HepG2 (cell line): ENCODE measurements at regions not wholly inside any gene's neighbourhood (a gene's known extent, or its start where the extent isn't known, plus 50 kb on each side); places are given as distances from the start of the nearest gene placed in this dataset.
"Not testable (repeated sequence)": the region's sequence is repeated elsewhere in the genome, so short reads cannot be mapped to it uniquely, and the experiment has no call there.

Source experiments
- ATAC-seq: fragments of 200-7000 bp; cut with Tn5 transposase; 3 replicates; pipeline ENCODE4 v1.9.1; 2020; ENCODE audit warnings: mild to moderate bottlenecking, moderate library complexity
- BruUV-seq: library from RNA; stranded (reverse); fragments of 400-500 nt; replicated peaks from 2 replicates; lab custom pipeline; 2021; lab: Mats Ljungman, UMichigan
- CTCF ChIA-PET: fragments of 300-600 bp; formaldehyde crosslinking; extraction: SDS; loops from one replicate; lab custom pipeline; 2021; ENCODE audit warnings: low total read pairs, inconsistent platforms, low intra/inter-chr PET ratio; lab: Yijun Ruan, JAX
- POLR2A ChIA-PET: fragments of 350-600 bp; sonication (Branson Sonifier 250); formaldehyde crosslinking; loops from one replicate; lab custom pipeline; 2020; ENCODE audit warnings: antibody characterized with exemption, inconsistent platforms; lab: Yijun Ruan, JAX
- DNase-seq: peaks from one replicate; pipeline ENCODE4 v3.0.0-alpha.2; 2015; ENCODE audit warnings: low spot score
- FAIRE-seq: peaks from 3 replicates; lab custom pipeline; 2011; peaks lifted over from hg19 to GRCh38; lab: Jason Lieb, UNC
- H2AFZ ChIP-seq: one replicate; pipeline ENCODE4 v1.6.1; 2011; ENCODE audit warnings: low read length, inconsistent platforms
- H3K27ac ChIP-seq: fragments of 300-600 bp; 3 replicates; pipeline ENCODE4 v1.8.0; 2011; ENCODE audit warnings: mixed run types, mild to moderate bottlenecking, mixed read lengths, low read length, inconsistent platforms; ENCODE audit not compliant: insufficient read depth; ENCODE audit errors: extremely low read length
- H3K27me3 ChIP-seq, 2 experiments: fragments of 200-600 bp in 1 of 2; 2 replicates in 1 of 2; 3 replicates in 1 of 2; pipeline versions ENCODE4 v1.6.0 to v1.8.0; 2011; ENCODE audit warnings: low read length in 2 of 2, mild to moderate bottlenecking in 2 of 2, moderate library complexity in 2 of 2, inconsistent platforms in 1 of 2; ENCODE audit not compliant: insufficient read depth in 2 of 2, control insufficient read depth in 1 of 2
- H3K36me3 ChIP-seq, 2 experiments: fragments of 200-600 bp in 1 of 2; replicated peaks in 1 of 2; 2 replicates in 1 of 2; 3 replicates in 1 of 2; pipeline versions ENCODE4 v1.5.1 to v1.8.0; 2011; ENCODE audit warnings: low read length in 2 of 2, inconsistent platforms in 1 of 2; ENCODE audit not compliant: insufficient read depth in 2 of 2, control insufficient read depth in 1 of 2
- H3K4me1 ChIP-seq: 2 replicates; pipeline ENCODE4 v1.5.1; 2012; ENCODE audit warnings: low read length, inconsistent platforms; ENCODE audit not compliant: insufficient read depth
- H3K4me2 ChIP-seq: 2 replicates; pipeline ENCODE4 v1.6.0; 2011; ENCODE audit warnings: low read depth, low read length, inconsistent platforms
- H3K4me3 ChIP-seq, 3 experiments: fragments of 200-600 bp in 1 of 3; sonication (generic), shearing (Covaris generic) in 1 of 3; replicated peaks in 1 of 3; 2 replicates each; pipeline ENCODE4 v1.5.1; 2011 to 2016; ENCODE audit warnings: low read length in 3 of 3, inconsistent platforms in 2 of 3, low read depth in 2 of 3, mild to moderate bottlenecking in 2 of 3, control low read depth in 1 of 3, mixed read lengths in 1 of 3; ENCODE audit not compliant: insufficient read depth in 1 of 3
- H3K79me2 ChIP-seq: one replicate; pipeline ENCODE4 v1.6.1; 2011; ENCODE audit warnings: low read length, inconsistent platforms; ENCODE audit not compliant: insufficient read depth
- H3K9ac ChIP-seq: 2 replicates; pipeline ENCODE4 v1.6.0; 2011; ENCODE audit warnings: mild to moderate bottlenecking, low read depth, low read length, inconsistent platforms; ENCODE audit not compliant: insufficient read depth
- H3K9me3 ChIP-seq: 2 replicates; pipeline ENCODE4 v1.5.1; 2012; ENCODE audit warnings: mild to moderate bottlenecking, low read length
- H4K20me1 ChIP-seq: 2 replicates; pipeline ENCODE4 v1.6.0; 2011; ENCODE audit warnings: inconsistent platforms, mild to moderate bottlenecking, low read length, moderate library complexity; ENCODE audit not compliant: insufficient read depth
- CEBPB ChIP-seq: IDR thresholded peaks from 2 replicates; pipeline ENCODE4 v1.6.1; 2011; ENCODE audit warnings: low read depth, low read length, improper control_type of control experiment, borderline replicate concordance
- HIVEP1 ChIP-seq: sonication (generic); formaldehyde crosslinking; IDR thresholded peaks from 2 replicates; pipeline ENCODE4 v1.4.0; 2020; ENCODE audit warnings: mild to moderate bottlenecking, missing genetic modification reagents
- ZNF232 ChIP-seq: sonication (generic); formaldehyde crosslinking; IDR thresholded peaks from 2 replicates; pipeline ENCODE4 v1.4.0; 2020; ENCODE audit warnings: missing genetic modification reagents, borderline replicate concordance
- ZNF484 ChIP-seq: sonication (generic); formaldehyde crosslinking; IDR thresholded peaks from 2 replicates; pipeline ENCODE4 v1.5.1; 2020; ENCODE audit warnings: mild to moderate bottlenecking, low read depth, missing genetic modification reagents, borderline replicate concordance
- ZNF570 ChIP-seq: sonication (generic); formaldehyde crosslinking; IDR thresholded peaks from 2 replicates; pipeline ENCODE4 v1.4.0; 2020; ENCODE audit warnings: mild to moderate bottlenecking, missing genetic modification reagents, borderline replicate concordance
- ZNF747 ChIP-seq: sonication (generic); formaldehyde crosslinking; IDR thresholded peaks from 2 replicates; pipeline ENCODE4 v1.8.1; 2023; ENCODE audit warnings: missing genetic modification reagents, mild to moderate bottlenecking, borderline replicate concordance
- ZSCAN20 ChIP-seq: sonication (generic); formaldehyde crosslinking; IDR thresholded peaks from 2 replicates; pipeline ENCODE4 v1.4.0; 2020; ENCODE audit warnings: missing genetic modification reagents, mild to moderate bottlenecking, borderline replicate concordance
- ZSCAN21 ChIP-seq: sonication (generic); formaldehyde crosslinking; IDR thresholded peaks from 2 replicates; pipeline ENCODE4 v1.8.0; 2022; ENCODE audit warnings: mild to moderate bottlenecking, missing genetic modification reagents, moderate library complexity, borderline replicate concordance
- WGBS: methylation state at CpG from one replicate; pipeline ENCODE4 v1.1.6; 2017; ENCODE audit warnings: low lambda C conversion rate; 5-methylcytosine and 5-hydroxymethylcytosine counted together
- in situ Hi-C: cut with HindIII; loops from 2 replicates; pipeline ENCODE4 v1.10.0; 2017; ENCODE audit warnings: low pct_unique_long_range_greater_than_20kb; ENCODE audit not compliant: extremely low pct_ligation_motif_present
- intact Hi-C: fragments of 100-400 bp; cut with micrococcal nuclease; formaldehyde crosslinking; loops from one replicate; pipeline ENCODE4 v1.10.0; 2022; ENCODE audit not compliant: unreplicated experiment
- TF ChIP-seq, protein P1 (sequence below): sonication (generic); formaldehyde crosslinking; IDR thresholded peaks from 2 replicates; pipeline ENCODE4 v1.5.0; 2020; ENCODE audit warnings: mild to moderate bottlenecking, missing genetic modification reagents
- TF ChIP-seq, protein P2 (sequence below): sonication (generic); formaldehyde crosslinking; IDR thresholded peaks from 2 replicates; pipeline ENCODE4 v1.5.0; 2020; ENCODE audit warnings: missing genetic modification reagents

DNA sequence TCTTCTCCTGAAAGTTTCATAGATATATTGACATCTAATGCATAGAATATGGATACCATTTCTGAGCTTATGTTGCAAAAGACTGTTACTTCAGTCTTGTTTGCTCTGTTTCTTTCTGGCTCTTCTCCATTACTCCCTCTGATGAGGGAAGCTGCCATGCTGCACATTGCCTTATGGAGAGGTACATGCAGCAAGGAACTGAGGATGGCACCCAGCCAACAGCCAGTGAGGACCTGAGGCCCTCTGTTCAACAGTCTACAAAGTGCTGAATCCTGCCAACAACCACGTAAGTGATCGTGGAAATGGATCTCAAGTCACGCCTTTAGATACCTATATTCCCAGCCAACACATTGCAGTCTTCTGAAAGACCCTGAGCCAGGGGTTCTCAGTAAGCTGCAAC is 66.6 kb upstream of the ADAMTS5 start:
- no TSS peak for BruUV-seq
- no peaks in the 10 kb centered on the region for H4K20me1 ChIP-seq
- WGBS, result 0% methylated on average over 3 of the region's 3 CpGs
- H3K4me3 ChIP-seq, result no peak overlapping the region
- TF ChIP-seq ZNF747 (CRISPR knock-in tag) (no peak), CEBPB (0 out of 2 replicates have a peak, but pooled peaks have one; percentile 18)
- DNase-seq, result no peak
- no peaks in the 10 kb centered on the region for H3K4me1 ChIP-seq
- in situ Hi-C loops, result no loop called here
- no peak overlapping the region for H2AFZ ChIP-seq
- H3K27ac ChIP-seq, result no peak overlapping the region
- ChIA-PET POLR2A (no interaction called here), CTCF (no interaction called here)
- H3K27me3 ChIP-seq, result no peaks in the 10 kb centered on the region
- no peak overlapping the region for H3K4me2 ChIP-seq
- peaks cover 83% of the 10 kb centered on the region for H3K9me3 ChIP-seq
- H3K9ac ChIP-seq, result no peak overlapping the region
- no peak for ATAC-seq
- H3K36me3 ChIP-seq, result no peaks in the 10 kb centered on the region
- H3K79me2 ChIP-seq, result no peaks in the 10 kb centered on the region
- intact Hi-C loops, result no loop called here
- no peak for FAIRE-seq

- H2AFZ ChIP-seq, result no peak overlapping the region
- in situ Hi-C loops (no loop called here), intact Hi-C loops (no loop called here)
- no peaks in the 10 kb centered on the region for H3K27me3 ChIP-seq
- H3K79me2 ChIP-seq, result no peaks in the 10 kb centered on the region
- no peak for TF ChIP-seq ZNF570
- TF ChIP-seq ZSCAN21 (CRISPR knock-in tag), result no peak
- TF ChIP-seq, protein P1, sequence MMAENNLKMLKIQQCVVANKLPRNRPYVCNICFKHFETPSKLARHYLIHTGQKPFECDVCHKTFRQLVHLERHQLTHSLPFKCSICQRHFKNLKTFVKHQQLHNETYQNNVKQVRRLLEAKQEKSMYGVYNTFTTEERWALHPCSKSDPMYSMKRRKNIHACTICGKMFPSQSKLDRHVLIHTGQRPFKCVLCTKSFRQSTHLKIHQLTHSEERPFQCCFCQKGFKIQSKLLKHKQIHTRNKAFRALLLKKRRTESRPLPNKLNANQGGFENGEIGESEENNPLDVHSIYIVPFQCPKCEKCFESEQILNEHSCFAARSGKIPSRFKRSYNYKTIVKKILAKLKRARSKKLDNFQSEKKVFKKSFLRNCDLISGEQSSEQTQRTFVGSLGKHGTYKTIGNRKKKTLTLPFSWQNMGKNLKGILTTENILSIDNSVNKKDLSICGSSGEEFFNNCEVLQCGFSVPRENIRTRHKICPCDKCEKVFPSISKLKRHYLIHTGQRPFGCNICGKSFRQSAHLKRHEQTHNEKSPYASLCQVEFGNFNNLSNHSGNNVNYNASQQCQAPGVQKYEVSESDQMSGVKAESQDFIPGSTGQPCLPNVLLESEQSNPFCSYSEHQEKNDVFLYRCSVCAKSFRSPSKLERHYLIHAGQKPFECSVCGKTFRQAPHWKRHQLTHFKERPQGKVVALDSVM, result no peak
- TF ChIP-seq, protein P2, sequence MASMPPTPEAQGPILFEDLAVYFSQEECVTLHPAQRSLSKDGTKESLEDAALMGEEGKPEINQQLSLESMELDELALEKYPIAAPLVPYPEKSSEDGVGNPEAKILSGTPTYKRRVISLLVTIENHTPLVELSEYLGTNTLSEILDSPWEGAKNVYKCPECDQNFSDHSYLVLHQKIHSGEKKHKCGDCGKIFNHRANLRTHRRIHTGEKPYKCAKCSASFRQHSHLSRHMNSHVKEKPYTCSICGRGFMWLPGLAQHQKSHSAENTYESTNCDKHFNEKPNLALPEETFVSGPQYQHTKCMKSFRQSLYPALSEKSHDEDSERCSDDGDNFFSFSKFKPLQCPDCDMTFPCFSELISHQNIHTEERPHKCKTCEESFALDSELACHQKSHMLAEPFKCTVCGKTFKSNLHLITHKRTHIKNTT (CRISPR knock-in tag), result no peak
- no peak for TF ChIP-seq HIVEP1
- TF ChIP-seq ZNF232 (CRISPR knock-in tag), result no peak
- no peak for TF ChIP-seq ZSCAN20 (CRISPR knock-in tag)
- TF ChIP-seq ZNF484, result no peak
- H3K9ac ChIP-seq, result no peak overlapping the region
- DNase-seq, result no peak
- H3K4me3 ChIP-seq, result no peak overlapping the region
- H3K9me3 ChIP-seq, result peaks cover 77% of the 10 kb centered on the region
- ChIA-PET POLR2A (no interaction called here), CTCF (no interaction called here)
- H4K20me1 ChIP-seq, result no peaks in the 10 kb centered on the region
- FAIRE-seq, result no peak
- no peak for ATAC-seq
- WGBS, result 0% methylated on average over 1 of the region's 1 CpG
- BruUV-seq, result no TSS peak
- no peak overlapping the region for H3K4me2 ChIP-seq
- H3K4me1 ChIP-seq, result no peaks in the 10 kb centered on the region
- H3K36me3 ChIP-seq, result no peaks in the 10 kb centered on the region
- H3K27ac ChIP-seq, result no peak overlapping the region
Measured at GRCh38 chr21:27026501-27026900, 59.6 kb upstream of the ADAMTS5 start.

GRCh38 chr21:27025708-27026107 is 58.8 kb upstream of the ADAMTS5 start:
- in situ Hi-C loops, H3K9ac ChIP-seq, H3K4me2 ChIP-seq, H3K4me1 ChIP-seq, H3K27ac ChIP-seq, CTCF ChIA-PET, FAIRE-seq, H3K4me3 ChIP-seq, DNase-seq, H3K27me3 ChIP-seq, ATAC-seq, BruUV-seq, intact Hi-C loops, H4K20me1 ChIP-seq, H2AFZ ChIP-seq, H3K79me2 ChIP-seq, POLR2A ChIA-PET, H3K36me3 ChIP-seq: not testable (repeated sequence)
- peaks cover 77% of the 10 kb centered on the region for H3K9me3 ChIP-seq
- WGBS, result 43% methylated on average over 9 of the region's 10 CpGs
